Stimulated activated CD4-positive, alpha-beta T cell treated with anti-CD3 and anti-CD28 coated beads, Interleukin-1b, Interleukin-23, amount 100 ng/mL, for 48 hours (primary cell): ENCODE measurements at regions not wholly inside any gene's neighbourhood (a gene's known extent, or its start where the extent isn't known, plus 50 kb on each side); places are given as distances from the start of the nearest gene placed in this dataset.
"Not testable (repeated sequence)": the region's sequence is repeated elsewhere in the genome, so short reads cannot be mapped to it uniquely, and the experiment has no call there.

ENCODE experiments used
- DNase-seq: peaks from one replicate; pipeline ENCODE4 v3.0.0-alpha.2; 2020

DNA sequence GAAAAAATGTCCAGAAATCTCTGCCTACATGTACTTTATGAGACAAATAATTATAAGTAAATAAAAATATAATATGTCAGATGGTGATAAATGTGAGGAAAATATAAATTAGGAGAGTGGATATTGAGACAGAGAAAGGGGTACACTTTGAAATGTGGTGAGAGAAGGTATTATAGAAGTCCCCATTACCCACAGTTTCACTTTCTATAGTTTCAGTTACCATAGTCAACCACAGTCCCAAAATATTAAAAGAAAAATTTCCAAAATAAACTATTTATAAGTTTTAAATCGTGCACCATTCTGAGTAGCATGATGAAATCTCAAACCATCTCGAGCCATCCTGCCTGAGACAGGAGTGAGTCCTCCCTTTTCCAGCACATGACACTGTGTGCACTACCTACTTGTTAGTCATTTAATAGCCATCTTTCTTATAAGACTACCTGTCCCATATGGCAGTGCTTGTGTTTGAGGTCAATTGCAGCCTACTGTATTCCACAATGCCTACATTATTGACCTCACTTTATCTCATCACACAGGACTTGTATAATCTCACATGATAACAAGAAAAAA lies 653.7 kb downstream of the DACH1 start:
- no peak for DNase-seq

DNA sequence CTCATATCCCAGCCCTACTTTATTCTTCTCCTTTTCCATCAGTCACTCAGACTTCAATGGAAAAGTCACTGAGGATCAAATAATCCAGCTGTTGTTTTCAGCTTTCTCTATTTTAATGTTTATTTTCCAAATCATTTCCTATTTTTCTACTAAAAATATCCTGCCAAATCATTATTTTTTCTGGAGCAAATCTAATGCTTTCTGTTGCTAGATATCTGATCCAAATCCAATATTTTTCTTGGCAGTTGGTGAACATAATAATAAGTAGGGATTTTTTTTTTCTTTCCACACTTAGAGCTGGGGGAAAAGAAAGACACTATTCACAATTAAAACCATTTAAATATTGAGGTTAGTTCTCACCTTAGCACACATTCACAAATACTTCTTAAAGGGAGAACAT lies 656.1 kb downstream of the DACH1 start:
- DNase-seq, result no peak

DNA sequence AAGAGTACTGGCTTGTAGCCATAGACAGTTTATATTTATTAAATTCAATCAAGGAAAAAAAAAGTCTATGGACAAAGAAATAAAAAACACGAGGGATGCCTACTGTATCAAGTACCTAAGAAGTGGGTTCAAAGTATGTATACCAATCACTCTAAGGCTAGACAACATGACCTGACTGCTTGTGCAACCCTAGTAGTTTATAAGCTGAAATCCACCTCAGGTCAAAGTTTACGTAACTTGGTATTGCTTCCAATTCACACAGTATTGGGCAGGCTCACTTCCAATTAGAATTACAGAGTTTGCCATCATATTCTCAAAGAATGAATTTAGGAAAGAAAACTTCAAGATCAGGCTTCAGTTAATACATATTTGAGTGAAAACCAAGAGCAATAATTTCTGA lies 657.8 kb downstream of the DACH1 start:
- DNase-seq, result no peak

DNA sequence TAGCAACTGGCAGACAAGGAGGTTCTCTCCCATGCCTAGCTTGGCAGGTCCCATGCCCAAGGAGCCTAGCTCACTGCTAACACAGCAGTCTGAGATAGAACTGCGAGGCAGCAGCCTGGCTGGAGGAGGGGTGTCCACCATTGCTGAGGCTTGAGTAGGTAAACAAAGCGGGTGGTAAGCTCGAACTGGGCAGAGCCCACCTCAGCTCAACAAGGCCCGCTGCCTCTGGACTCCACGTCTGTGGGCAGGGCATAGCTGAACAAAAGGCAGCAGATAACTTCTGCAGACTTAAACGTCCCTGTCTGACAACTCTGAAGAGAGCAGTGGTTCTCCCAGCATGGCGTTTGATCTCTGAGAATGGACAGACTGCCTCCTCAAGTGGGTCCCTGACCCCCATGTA lies 682.4 kb downstream of the DACH1 start:
- DNase-seq, result not testable (repeated sequence)

DNA sequence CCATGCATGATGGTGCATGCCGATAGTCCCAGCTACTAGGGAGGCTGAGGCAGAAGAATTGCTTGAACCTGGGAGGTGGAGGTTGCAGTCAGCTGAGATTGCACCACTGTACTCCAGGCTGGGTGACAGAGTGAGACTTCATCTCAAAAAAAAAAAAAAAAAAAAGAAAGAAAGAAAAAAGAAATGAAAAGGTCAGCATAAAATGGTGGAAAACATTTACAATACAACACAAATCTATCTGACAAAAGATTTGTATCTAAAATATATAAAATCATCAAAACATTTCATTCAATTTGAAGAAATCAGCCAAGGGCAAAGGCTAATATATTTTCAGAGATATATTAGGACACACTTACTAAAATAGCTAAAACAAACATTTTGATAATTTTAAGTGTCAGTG lies 683.7 kb downstream of the DACH1 start:
- not testable (repeated sequence) for DNase-seq

- no peak for DNase-seq
These were observed 695.3 kb downstream of the DACH1 start for GRCh38 chr13:71171740-71172139.

DNA sequence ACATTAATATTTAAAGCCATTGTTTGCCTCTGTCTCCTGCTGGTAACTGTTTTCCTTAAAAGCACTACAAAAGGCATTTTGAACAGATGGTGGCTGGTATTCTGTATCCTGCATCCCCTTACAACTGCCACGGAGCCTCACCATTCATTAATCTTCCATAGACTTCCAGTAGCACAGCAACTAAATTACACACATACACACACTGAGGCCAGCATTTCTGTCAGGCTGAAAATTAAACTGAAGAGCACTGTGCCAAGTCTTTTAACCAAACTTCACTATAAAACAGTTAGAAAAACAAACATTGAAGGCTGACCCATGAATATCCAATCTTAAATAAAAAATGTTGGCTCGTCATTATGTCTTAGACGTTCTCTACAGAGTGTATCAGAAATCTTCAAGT lies 697.8 kb downstream of the DACH1 start:
- DNase-seq, result no peak

DNA sequence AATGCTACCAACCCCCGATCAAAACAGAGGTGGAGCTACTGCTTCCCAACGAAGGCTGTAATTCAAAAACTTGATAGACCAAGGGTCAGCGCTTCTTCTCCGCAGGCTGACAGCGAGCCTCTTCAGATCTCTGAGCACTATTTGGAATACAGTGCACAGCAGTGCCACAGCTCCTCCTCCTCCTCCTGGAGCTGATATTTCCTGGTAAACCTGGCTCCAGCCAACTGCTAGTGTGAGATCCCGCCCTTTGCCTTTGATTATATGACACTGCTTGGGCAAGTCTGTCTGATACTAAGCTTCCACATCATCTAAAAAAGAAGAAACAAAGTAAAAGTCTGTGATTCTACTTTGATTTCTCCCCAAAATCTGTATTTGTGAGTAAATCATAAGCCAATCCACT lies 710.5 kb downstream of the DACH1 start:
- DNase-seq, result no peak

DNA sequence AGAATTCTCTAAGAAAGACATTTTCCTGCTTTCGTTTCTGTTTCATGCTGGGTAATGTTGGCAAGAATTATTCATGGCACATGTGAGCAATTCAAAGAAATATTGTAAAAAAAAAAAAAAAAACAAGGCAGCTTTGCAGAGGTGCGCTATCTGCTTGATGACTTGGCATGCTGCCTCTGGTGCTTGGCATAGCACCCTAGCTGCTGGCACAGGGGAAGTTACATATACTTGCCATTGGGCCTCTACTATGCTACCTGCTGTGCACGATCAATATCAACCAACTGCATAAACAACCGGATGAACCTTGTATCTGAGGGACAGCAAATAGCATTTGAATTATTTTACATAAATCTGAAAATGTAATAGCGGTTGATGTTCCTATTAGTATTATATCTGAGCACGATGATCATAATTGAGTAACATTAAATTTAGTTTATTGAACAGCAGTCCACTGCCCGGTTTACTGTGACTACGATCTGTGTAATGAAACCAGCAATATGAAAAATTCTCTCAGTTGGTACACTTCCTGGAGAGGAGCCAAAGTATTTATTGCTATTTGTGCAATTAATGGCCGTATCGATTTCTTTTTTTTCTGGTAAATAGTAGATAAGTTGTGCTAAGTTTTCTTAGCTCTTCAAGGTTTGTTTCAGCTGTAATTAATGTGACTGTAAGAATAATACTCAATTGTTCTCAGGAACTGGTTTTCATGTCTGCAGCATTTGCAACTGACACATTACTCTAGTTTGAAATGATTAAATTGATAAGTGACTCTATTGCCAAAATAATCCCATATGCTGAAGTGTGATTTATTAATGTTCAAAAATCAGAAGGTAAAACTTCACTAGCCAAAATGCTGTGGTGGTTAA lies 717.3 kb downstream of the DACH1 start:
- no peak for DNase-seq

GRCh38 chr13:71149046-71149445 lies 718.0 kb downstream of the DACH1 start:
- no peak for DNase-seq

DNA sequence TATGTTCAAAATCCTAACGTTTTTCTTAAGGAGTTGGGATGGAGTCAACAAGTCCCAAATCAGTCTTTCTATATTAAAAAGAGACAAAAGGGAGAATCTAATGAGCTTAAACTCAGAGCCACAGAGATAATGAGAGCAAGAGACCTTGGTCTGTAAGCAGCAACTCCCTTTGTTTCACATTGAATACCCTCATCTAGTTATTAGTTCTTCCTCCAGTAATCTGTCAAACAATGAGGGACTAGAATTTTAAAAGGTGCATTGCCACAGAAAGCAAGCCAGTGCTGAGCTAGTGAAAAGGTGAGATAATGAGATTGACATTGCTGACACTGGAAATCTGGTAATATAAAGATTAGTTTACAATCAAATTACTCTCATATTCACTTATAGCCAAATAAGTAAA lies 718.6 kb downstream of the DACH1 start:
- DNase-seq, result no peak

DNA sequence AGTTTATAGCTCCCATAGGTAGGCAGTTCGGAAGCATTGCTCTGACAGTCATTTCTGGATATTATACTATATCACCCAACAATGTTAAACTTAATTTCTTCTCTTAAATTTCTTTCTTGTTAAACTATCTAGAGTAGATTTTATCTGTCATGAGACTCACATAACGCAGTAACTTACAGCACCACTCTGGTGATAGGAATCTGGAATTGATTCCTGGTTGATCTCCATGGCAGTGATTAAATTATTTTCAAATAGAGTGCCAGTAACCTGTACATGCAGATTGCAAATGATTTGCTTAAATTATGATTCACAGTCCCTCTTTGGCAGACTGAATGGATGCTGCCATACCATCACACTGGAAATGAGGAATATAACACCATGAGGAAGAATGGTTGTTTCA lies 722.1 kb downstream of the DACH1 start:
- no peak for DNase-seq

DNA sequence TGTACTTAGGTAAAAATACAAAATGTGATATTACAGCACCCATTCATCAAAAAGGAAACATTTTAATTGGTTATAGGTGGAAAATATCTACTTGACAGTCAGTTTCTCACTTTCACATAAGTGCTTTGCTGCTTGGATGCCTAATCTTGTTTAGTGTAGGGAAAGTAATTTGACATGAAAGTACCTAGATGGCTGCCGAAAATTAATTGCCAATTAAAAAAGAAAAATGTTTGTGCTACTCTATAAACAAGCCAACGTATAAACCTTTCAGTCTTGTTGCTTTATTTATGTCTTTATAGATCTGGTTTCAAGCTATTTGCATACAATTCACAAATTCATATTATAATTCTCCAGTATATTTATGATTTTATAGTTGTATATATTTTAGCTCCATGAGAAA lies 729.9 kb downstream of the DACH1 start:
- no peak for DNase-seq

- no peak for DNase-seq
These were observed 742.8 kb downstream of the DACH1 start for GRCh38 chr13:71124230-71124629.

DNA sequence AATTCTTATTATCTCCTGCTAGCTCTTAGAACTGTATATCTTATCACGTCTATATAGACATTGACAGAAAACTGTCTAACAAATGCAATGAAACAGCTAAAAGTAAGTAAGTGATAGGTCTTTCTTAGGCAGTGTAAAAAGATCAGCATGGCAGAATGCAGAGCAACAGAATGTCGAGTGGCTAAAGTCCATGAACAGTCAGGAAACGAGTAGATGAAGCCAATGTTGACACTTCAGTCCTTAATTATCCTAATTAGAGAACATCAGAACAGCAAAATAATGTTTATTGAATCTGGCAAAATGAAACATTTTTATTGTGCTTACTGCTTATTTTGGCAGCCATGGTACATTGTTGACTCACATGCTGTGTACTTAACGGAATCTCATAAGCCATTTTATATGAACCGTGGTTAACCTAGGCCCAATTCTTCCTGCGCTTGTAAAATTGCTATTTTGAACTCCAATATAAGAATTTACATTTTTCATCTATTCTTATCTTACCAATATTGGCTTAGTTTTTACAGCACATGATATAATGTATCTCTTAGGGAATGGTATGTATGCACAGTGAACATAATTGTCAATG lies 748.1 kb downstream of the DACH1 start:
- no peak for DNase-seq

- no peak for DNase-seq
These were observed 749.1 kb downstream of the DACH1 start for GRCh38 chr13:71117920-71118319.

DNA sequence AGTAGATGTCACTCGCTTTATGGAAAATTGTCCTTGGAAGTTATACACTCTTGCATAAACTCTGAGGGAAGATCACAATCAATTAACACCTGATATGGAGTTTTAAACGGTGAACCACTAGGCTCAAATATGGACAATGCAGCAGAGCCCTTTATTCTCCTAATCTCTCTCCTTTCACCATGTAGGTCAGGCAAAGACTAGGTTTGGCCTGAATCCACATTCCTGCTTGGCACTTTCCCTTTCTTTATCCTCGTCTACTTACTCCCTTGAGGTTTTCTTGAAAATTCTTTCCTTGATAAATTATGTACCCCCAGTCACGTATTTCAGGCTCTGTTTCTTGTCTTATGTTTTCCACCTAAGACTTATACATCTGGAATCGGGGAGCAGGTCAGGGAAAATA lies 751.7 kb downstream of the DACH1 start:
- DNase-seq, result no peak

DNA sequence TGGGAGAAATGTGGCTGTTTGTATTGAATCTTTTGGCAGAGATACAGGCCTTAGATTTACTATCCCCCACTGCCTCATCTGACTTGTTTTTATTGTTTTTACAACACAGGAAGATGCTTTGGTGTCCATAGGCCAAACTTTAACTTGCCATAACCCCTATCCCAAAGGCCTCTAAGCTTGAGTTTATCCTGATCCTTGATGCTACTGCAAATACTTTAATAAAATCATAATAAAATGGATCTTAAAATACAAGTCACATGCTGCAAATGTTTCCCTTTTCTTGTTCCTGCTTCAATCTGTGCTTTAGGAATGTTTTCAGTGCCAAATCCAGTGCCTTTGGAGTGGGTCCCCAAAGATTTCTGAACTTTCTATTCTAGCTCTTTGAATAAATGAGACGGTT lies 770.6 kb downstream of the DACH1 start:
- no peak for DNase-seq

DNA sequence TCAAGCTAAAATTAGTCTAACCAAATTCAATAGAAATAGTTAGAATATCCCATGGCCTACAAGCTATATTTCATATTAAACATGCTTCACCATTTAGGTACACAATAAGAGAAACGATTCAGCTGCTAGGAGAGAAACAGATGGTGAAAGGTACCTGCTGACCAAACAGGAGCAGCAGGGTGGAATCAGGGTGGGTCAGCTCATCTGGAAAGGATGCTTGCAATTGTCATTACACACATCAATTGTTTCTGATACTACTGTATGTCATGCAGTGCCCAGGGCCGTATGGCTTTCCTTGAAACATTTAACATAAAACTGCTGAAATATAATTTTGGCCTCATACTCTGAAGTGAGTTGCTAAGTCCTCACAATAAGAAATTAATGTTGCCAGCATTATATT lies 776.0 kb downstream of the DACH1 start:
- DNase-seq, result no peak

DNA sequence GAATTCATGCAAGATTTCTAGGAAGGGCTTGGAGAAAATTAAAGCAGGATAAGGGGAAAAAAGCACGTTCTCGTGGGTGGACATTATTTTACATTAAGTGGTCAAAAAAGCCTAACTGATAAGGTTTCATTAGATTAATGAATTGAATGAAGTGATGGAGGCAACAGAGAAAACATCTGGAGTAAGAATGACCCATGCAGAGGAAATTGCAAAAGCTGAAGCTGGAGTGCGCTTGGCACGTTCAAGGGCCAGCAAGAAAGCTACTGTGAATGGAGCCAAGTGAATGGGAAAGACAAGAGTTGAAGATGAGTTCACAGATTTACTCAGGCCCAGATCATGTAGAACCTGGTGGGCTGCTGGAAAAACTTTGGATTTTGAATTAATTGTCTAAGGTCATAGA lies 777.9 kb downstream of the DACH1 start:
- DNase-seq, result no peak

GRCh38 chr13:71087432-71087831 lies 779.6 kb downstream of the DACH1 start:
- DNase-seq, result no peak

GRCh38 chr13:71087006-71087405 lies 780.0 kb downstream of the DACH1 start:
- DNase-seq, result no peak

- no peak for DNase-seq
These were observed 784.4 kb downstream of the DACH1 start for GRCh38 chr13:71082631-71083030.

- DNase-seq, result no peak
These were observed 787.4 kb downstream of the DACH1 start for GRCh38 chr13:71079638-71080037.

- no peak for DNase-seq
These were observed 799.0 kb downstream of the DACH1 start for GRCh38 chr13:71068041-71068440.
